Mesendoderm (in vitro differentiated cells): ENCODE measurements at regions not wholly inside any gene's neighbourhood (a gene's known extent, or its start where the extent isn't known, plus 50 kb on each side); places are given as distances from the start of the nearest gene placed in this dataset.

ENCODE experiments used
- DNase-seq: peaks from one replicate; pipeline ENCODE4 v3.0.0; 2013
- H2AK5ac ChIP-seq: 2 replicates; pipeline ENCODE4 v1.6.1; 2013; ENCODE audit warnings: low read length, inconsistent platforms
- H2BK120ac ChIP-seq: 2 replicates; pipeline ENCODE4 v1.6.1; 2013; ENCODE audit warnings: low read depth, mild to moderate bottlenecking, low read length, moderate library complexity, mixed read lengths
- H2BK15ac ChIP-seq: replicated peaks from 2 replicates; pipeline ENCODE4 v1.6.1; 2013; ENCODE audit warnings: low read depth, mild to moderate bottlenecking, moderate library complexity
- H2BK5ac ChIP-seq: 2 replicates; pipeline ENCODE4 v1.6.1; 2013; ENCODE audit warnings: low read length, inconsistent platforms
- H3K18ac ChIP-seq: 2 replicates; pipeline ENCODE4 v1.6.1; 2013; ENCODE audit warnings: mild to moderate bottlenecking, low read length, mixed read lengths
- H3K23ac ChIP-seq: one replicate; pipeline ENCODE4 v1.6.1; 2013; ENCODE audit warnings: low read length
- H3K27ac ChIP-seq: 2 replicates; pipeline ENCODE4 v1.5.1; 2013; ENCODE audit warnings: low read depth, mild to moderate bottlenecking, inconsistent platforms, low read length, moderate library complexity
- H3K27me3 ChIP-seq: 2 replicates; pipeline ENCODE4 v1.6.1; 2013; ENCODE audit warnings: low read length, control low read depth, mild to moderate bottlenecking, inconsistent platforms; ENCODE audit not compliant: insufficient read depth, poor library complexity
- H3K36me3 ChIP-seq: 2 replicates; pipeline ENCODE4 v1.6.1; 2013; ENCODE audit warnings: low read length, inconsistent platforms; ENCODE audit not compliant: control insufficient read depth, insufficient read depth
- H3K4ac ChIP-seq: one replicate; pipeline ENCODE4 v1.6.1; 2013; ENCODE audit warnings: low read depth, mild to moderate bottlenecking, low read length, moderate library complexity
- H3K4me1 ChIP-seq: 2 replicates; pipeline ENCODE4 v1.6.1; 2013; ENCODE audit warnings: low read depth, low read length, inconsistent platforms; ENCODE audit not compliant: control insufficient read depth
- H3K4me2 ChIP-seq: 2 replicates; pipeline ENCODE4 v1.6.1; 2013; ENCODE audit warnings: low read length
- H3K4me3 ChIP-seq: 2 replicates; pipeline ENCODE4 v1.5.1; 2013; ENCODE audit warnings: mild to moderate bottlenecking, low read length
- H3K56ac ChIP-seq: one replicate; pipeline ENCODE4 v1.6.1; 2013; ENCODE audit warnings: low read length
- H3K79me1 ChIP-seq: 2 replicates; pipeline ENCODE4 v1.6.1; 2013; ENCODE audit warnings: low read length, inconsistent platforms
- H3K79me2 ChIP-seq: 2 replicates; pipeline ENCODE4 v1.6.1; 2013; ENCODE audit warnings: mild to moderate bottlenecking, low read length; ENCODE audit not compliant: control insufficient read depth, insufficient read depth
- H3K9ac ChIP-seq: 2 replicates; pipeline ENCODE4 v1.6.1; 2013; ENCODE audit warnings: low read length, inconsistent platforms
- H4K5ac ChIP-seq: one replicate; pipeline ENCODE4 v1.6.1; 2013; ENCODE audit warnings: low read length
- H4K8ac ChIP-seq: one replicate; pipeline ENCODE4 v1.6.1; 2013; ENCODE audit warnings: low read depth, mild to moderate bottlenecking, control low read depth, low read length, moderate library complexity
- WGBS: extraction: QIAGEN DNeasy Blood & Tissue Kit; methylation state at CpG from one replicate; pipeline ENCODE4 v1.1.7; 2013; ENCODE audit warnings: low lambda C conversion rate, missing lambda C conversion rate; ENCODE audit not compliant: insufficient coverage; ENCODE audit errors: extremely low coverage; 5-methylcytosine and 5-hydroxymethylcytosine counted together

- Histone ChIP-seq H2BK120ac (no peak overlapping the region), H3K4me1 (no peaks in the 10 kb centered on the region), H3K36me3 (no peaks in the 10 kb centered on the region), H3K9ac (no peak overlapping the region), H3K18ac (no peak overlapping the region), H3K4ac (no peak overlapping the region), H3K27me3 (no peaks in the 10 kb centered on the region), H3K56ac (no peak overlapping the region), H3K27ac (no peak overlapping the region), H2BK15ac (no peak overlapping the region), H3K79me1 (no peaks in the 10 kb centered on the region), H2BK5ac (no peak overlapping the region), H3K23ac (no peak overlapping the region), H3K4me3 (no peak overlapping the region), H4K8ac (no peak overlapping the region), H3K4me2 (no peak overlapping the region), H3K79me2 (no peaks in the 10 kb centered on the region), H4K5ac (no peak overlapping the region), H2AK5ac (no peak overlapping the region)
- no CpG with 5 or more reads among the region's 4 CpGs for WGBS
- no peak for DNase-seq
Measured at GRCh38 chr15:96559631-96560030, 229.1 kb downstream of the NR2F2 start.

GRCh38 chr15:96560246-96560895 is 229.9 kb downstream of the NR2F2 start:
- H3K79me2 ChIP-seq: no peaks in the 10 kb centered on the region
- H3K36me3 ChIP-seq: no peaks in the 10 kb centered on the region
- H2AK5ac ChIP-seq: no peak overlapping the region
- H2BK5ac ChIP-seq: no peak overlapping the region
- H4K5ac ChIP-seq: no peak overlapping the region
- H4K8ac ChIP-seq: no peak overlapping the region
- H3K4me2 ChIP-seq: no peak overlapping the region
- H2BK15ac ChIP-seq: no peak overlapping the region
- H2BK120ac ChIP-seq: no peak overlapping the region
- H3K79me1 ChIP-seq: no peaks in the 10 kb centered on the region
- no peaks in the 10 kb centered on the region for H3K4me1 ChIP-seq
- H3K27me3 ChIP-seq: no peaks in the 10 kb centered on the region
- H3K9ac ChIP-seq: no peak overlapping the region
- no peak overlapping the region for H3K4me3 ChIP-seq
- H3K4ac ChIP-seq: no peak overlapping the region
- no peak overlapping the region for H3K23ac ChIP-seq
- no peak for DNase-seq
- no CpG with 5 or more reads among the region's 3 CpGs for WGBS
- H3K56ac ChIP-seq: no peak overlapping the region
- H3K18ac ChIP-seq: no peak overlapping the region
- no peak overlapping the region for H3K27ac ChIP-seq

GRCh38 chr15:96561593-96561992 is 231.1 kb downstream of the NR2F2 start:
- H3K27me3 ChIP-seq: no peaks in the 10 kb centered on the region
- no CpG with 5 or more reads among the region's 2 CpGs for WGBS
- H3K18ac ChIP-seq: no peak overlapping the region
- H3K4me2 ChIP-seq: no peak overlapping the region
- no peak overlapping the region for H3K56ac ChIP-seq
- no peak overlapping the region for H3K27ac ChIP-seq
- no peak overlapping the region for H2BK15ac ChIP-seq
- no peak overlapping the region for H3K9ac ChIP-seq
- H3K4me1 ChIP-seq: no peaks in the 10 kb centered on the region
- no peak for DNase-seq
- no peaks in the 10 kb centered on the region for H3K79me1 ChIP-seq
- no peak overlapping the region for H3K4ac ChIP-seq
- no peak overlapping the region for H4K8ac ChIP-seq
- H4K5ac ChIP-seq: no peak overlapping the region
- no peak overlapping the region for H2BK120ac ChIP-seq
- no peaks in the 10 kb centered on the region for H3K79me2 ChIP-seq
- H2BK5ac ChIP-seq: no peak overlapping the region
- no peak overlapping the region for H3K4me3 ChIP-seq
- H2AK5ac ChIP-seq: no peak overlapping the region
- H3K36me3 ChIP-seq: no peaks in the 10 kb centered on the region
- no peak overlapping the region for H3K23ac ChIP-seq

- no peak overlapping the region for H3K27ac ChIP-seq
- no peak overlapping the region for H2BK15ac ChIP-seq
- H4K5ac ChIP-seq: no peak overlapping the region
- no peaks in the 10 kb centered on the region for H3K79me1 ChIP-seq
- H3K27me3 ChIP-seq: no peaks in the 10 kb centered on the region
- no peaks in the 10 kb centered on the region for H3K79me2 ChIP-seq
- WGBS: no CpG with 5 or more reads among the region's 3 CpGs
- H3K4me2 ChIP-seq: no peak overlapping the region
- DNase-seq: no peak
- H2AK5ac ChIP-seq: no peak overlapping the region
- no peak overlapping the region for H3K56ac ChIP-seq
- no peak overlapping the region for H3K18ac ChIP-seq
- no peak overlapping the region for H2BK120ac ChIP-seq
- H2BK5ac ChIP-seq: no peak overlapping the region
- no peaks in the 10 kb centered on the region for H3K4me1 ChIP-seq
- no peak overlapping the region for H4K8ac ChIP-seq
- H3K36me3 ChIP-seq: no peaks in the 10 kb centered on the region
- no peak overlapping the region for H3K4ac ChIP-seq
- H3K4me3 ChIP-seq: no peak overlapping the region
- no peak overlapping the region for H3K9ac ChIP-seq
- no peak overlapping the region for H3K23ac ChIP-seq
Measured at GRCh38 chr15:96564546-96564945, 234.0 kb downstream of the NR2F2 start.

GRCh38 chr15:96565266-96565665 is 234.8 kb downstream of the NR2F2 start:
- H2BK120ac ChIP-seq: no peak overlapping the region
- no peak overlapping the region for H3K23ac ChIP-seq
- H3K9ac ChIP-seq: no peak overlapping the region
- no peak overlapping the region for H3K4me2 ChIP-seq
- H4K8ac ChIP-seq: no peak overlapping the region
- no peaks in the 10 kb centered on the region for H3K79me1 ChIP-seq
- no peaks in the 10 kb centered on the region for H3K79me2 ChIP-seq
- H2BK5ac ChIP-seq: no peak overlapping the region
- H2BK15ac ChIP-seq: no peak overlapping the region
- no peak overlapping the region for H4K5ac ChIP-seq
- H3K4me1 ChIP-seq: no peaks in the 10 kb centered on the region
- no peak overlapping the region for H3K4ac ChIP-seq
- H3K36me3 ChIP-seq: no peaks in the 10 kb centered on the region
- H3K27me3 ChIP-seq: no peaks in the 10 kb centered on the region
- no peak overlapping the region for H3K18ac ChIP-seq
- H3K27ac ChIP-seq: no peak overlapping the region
- no peak for DNase-seq
- no peak overlapping the region for H3K56ac ChIP-seq
- no peak overlapping the region for H3K4me3 ChIP-seq
- H2AK5ac ChIP-seq: no peak overlapping the region
- no CpG with 5 or more reads among the region's 2 CpGs for WGBS

GRCh38 chr15:96574782-96575181 is 244.3 kb downstream of the NR2F2 start:
- no CpG with 5 or more reads among the region's 10 CpGs for WGBS

More at GRCh38 chr15:96574782-96575181, 244.3 kb downstream of the NR2F2 start:
- Histone ChIP-seq H3K23ac (no peak overlapping the region), H3K56ac (no peak overlapping the region), H3K79me2 (no peaks in the 10 kb centered on the region), H3K4me3 (no peak overlapping the region), H3K27ac (no peak overlapping the region), H3K36me3 (no peaks in the 10 kb centered on the region), H2BK120ac (no peak overlapping the region), H2BK15ac (no peak overlapping the region), H3K9ac (no peak overlapping the region), H3K4me2 (no peak overlapping the region), H3K4ac (no peak overlapping the region), H4K5ac (no peak overlapping the region), H3K79me1 (no peaks in the 10 kb centered on the region), H3K4me1 (no peaks in the 10 kb centered on the region), H2BK5ac (no peak overlapping the region), H4K8ac (no peak overlapping the region), H2AK5ac (no peak overlapping the region), H3K18ac (no peak overlapping the region), H3K27me3 (no peaks in the 10 kb centered on the region)
- no peak for DNase-seq
